NCI-H1048 (cell line): ENCODE measurements at regions not wholly inside any gene's neighbourhood (a gene's known extent, or its start where the extent isn't known, plus 50 kb on each side); places are given as distances from the start of the nearest gene placed in this dataset.

Experiments
- DNase-seq: peaks from one replicate; lab custom pipeline; 2025; lab: John Stamatoyannopoulos, UW

GRCh38 chr9:68648164-68648563 lies 56.9 kb upstream of the PIP5K1B start:
- no peak for DNase-seq

- DNase-seq, result no peak
Observed at GRCh38 chr9:68648971-68649370, 56.1 kb upstream of the PIP5K1B start.

- DNase-seq, result no peak
Observed at GRCh38 chr9:68651280-68651893, 53.7 kb upstream of the PIP5K1B start.

DNA sequence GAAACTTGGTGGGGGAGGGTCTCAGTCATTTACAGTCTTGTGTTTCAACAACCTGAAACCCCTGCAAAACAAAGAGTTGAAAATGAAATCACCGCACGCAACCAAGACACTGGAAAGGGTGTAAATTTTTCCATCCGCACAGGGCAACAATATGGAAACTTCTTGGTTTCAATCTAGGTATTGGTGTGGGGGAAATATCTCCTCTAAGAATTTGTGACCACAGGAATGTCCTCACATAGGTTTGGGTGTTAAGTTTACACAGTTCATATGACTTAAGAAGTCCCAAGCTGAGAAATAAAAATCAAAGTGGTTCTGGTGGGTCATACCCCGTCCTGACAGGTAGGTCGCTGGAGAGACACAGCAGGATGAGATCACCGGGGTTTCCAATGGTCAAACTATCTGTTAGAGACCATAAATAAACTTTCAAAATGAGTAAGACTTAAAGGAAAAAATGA lies 51.9 kb upstream of the PIP5K1B start:
- no peak for DNase-seq

- DNase-seq, result no peak
Observed at GRCh38 chr9:68654075-68654474, 51.0 kb upstream of the PIP5K1B start.
